Peyer's patch (tissue), 4 donors: ENCODE measurements at regions not wholly inside any gene's neighbourhood (a gene's known extent, or its start where the extent isn't known, plus 50 kb on each side); places are given as distances from the start of the nearest gene placed in this dataset.
"Not testable (repeated sequence)": the region's sequence is repeated elsewhere in the genome, so short reads cannot be mapped to it uniquely, and the experiment has no call there.

Experiments
- DNase-seq, 3 donors: peaks; one replicate each; pipeline ENCODE4 v3.0.0-alpha.2; 2017 to 2019
- H3K27ac ChIP-seq, 4 donors: fragments of 200-600 bp; sonication (generic); one replicate each; pipeline ENCODE4 v1.5.1; 2016 to 2019
- H3K27me3 ChIP-seq, 2 donors: fragments of 200-600 bp; sonication (generic); one replicate each; pipeline ENCODE4 v1.5.1; 2019
- H3K36me3 ChIP-seq, 3 donors: fragments of 200-600 bp; sonication (generic); one replicate each; pipeline ENCODE4 v1.5.1; 2016 to 2019
- H3K4me1 ChIP-seq, 4 donors: fragments of 200-600 bp; sonication (generic); one replicate each; pipeline ENCODE4 v1.5.1; 2016 to 2019
- H3K4me3 ChIP-seq, 4 donors: fragments of 200-600 bp; sonication (generic); 1 replicate in 3 of 4; 2 replicates in 1 of 4; pipeline ENCODE4 v1.5.1; 2016 to 2019; ENCODE audit warnings: mild to moderate bottlenecking in 1 of 4
- H3K9me3 ChIP-seq, 4 donors: fragments of 200-600 bp; sonication (generic); one replicate each; pipeline ENCODE4 v1.5.1; 2016 to 2019; ENCODE audit warnings: mild to moderate bottlenecking in 1 of 4
- CTCF ChIP-seq, 6 experiments: fragments of 450-650 bp in 4 of 6; fragments of 200-600 bp in 2 of 6; sonication (generic) in 1 of 6; IDR thresholded peaks; one replicate each; pipeline ENCODE4 v1.5.1; 2017 to 2019; ENCODE audit warnings: antibody characterized with exemption in 6 of 6, mild to moderate bottlenecking in 3 of 6, moderate library complexity in 1 of 6
- POLR2A ChIP-seq, 2 donors: fragments of 450-650 bp; IDR thresholded peaks; one replicate each; pipeline ENCODE4 v1.5.1; 2017; ENCODE audit warnings: antibody characterized with exemption in 2 of 2, mild to moderate bottlenecking in 2 of 2, moderate library complexity in 2 of 2

DNA sequence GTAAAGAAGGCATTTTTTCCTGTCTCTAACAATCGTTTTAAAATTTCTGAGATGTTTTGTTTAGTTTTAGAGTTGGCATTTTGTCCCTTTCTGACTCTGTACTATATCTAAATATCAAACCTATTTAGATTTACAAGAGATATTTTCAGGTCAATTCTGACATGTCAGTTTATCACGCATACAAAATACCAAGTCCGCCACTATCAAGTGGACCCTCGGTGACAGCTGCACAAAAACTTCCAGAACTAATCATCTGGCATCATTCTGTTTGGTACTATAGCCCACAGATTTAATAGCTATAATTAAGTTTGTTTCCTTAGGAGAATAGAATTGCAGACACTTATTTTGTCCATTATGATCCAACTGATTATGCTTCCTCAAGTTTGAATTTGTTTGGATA, 1278.2 kb downstream of the CDH12 start:
- Histone ChIP-seq H3K4me3 (no peak overlapping the region), H3K9me3 (no peaks in the 10 kb centered on the region), H3K27me3 (no peaks in the 10 kb centered on the region), H3K27ac (no peak overlapping the region), H3K4me1 (no peaks in the 10 kb centered on the region), H3K36me3 (no peaks in the 10 kb centered on the region)
- TF ChIP-seq POLR2A (IDR thresholded peaks at IDR 0.05): no peak
- no peak for DNase-seq

- Histone ChIP-seq H3K27me3 (no peaks in the 10 kb centered on the region), H3K4me1 (no peaks in the 10 kb centered on the region), H3K27ac (no peak overlapping the region), H3K9me3 (no peaks in the 10 kb centered on the region), H3K36me3 (no peaks in the 10 kb centered on the region), H3K4me3 (no peak overlapping the region)
- TF ChIP-seq POLR2A (IDR thresholded peaks at IDR 0.05) (no peak), CTCF (IDR thresholded peaks at IDR 0.05) (no peak)
- DNase-seq: no peak
These were observed 1278.7 kb downstream of the CDH12 start for GRCh38 chr5:21574438-21574837.

DNA sequence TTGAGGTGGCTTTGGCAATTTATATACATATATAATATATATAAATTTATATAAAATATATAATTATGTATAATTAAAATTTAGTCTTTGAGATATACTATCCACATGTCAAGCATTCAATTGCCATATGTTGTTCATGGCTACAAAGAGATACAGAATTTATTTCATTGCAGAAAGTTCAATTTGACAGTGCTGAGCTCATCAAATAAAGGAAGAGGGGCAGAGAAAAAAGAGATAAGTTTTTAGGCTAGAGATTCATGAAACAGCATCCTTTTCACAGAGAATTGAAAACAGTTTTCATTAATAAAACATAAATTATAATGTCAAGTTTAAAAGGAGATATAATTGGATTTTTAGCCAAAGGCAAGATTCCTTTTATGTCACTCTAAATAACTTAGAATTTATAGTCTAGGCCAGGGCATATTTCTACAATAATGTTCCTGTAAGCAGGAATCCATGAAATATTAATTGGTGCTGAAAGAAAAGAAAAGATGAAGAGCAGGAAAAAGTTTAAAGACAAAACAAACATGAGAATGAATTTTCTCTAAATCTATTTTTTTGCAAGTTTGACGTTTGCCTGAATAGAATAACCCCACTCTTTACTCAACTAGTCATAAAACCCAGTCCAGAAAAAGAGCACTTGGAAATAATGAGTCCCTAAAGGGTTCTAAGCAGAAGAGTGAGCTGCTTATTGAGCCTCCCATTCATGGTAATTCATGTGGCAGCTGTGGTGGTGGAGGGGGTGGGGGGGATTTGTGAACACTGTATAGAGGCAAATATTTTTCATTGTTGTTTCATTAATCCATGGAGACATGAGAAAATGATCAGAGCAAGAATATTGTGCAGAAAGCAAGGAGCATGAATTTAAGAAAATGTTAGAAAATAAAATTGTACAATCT, 1279.5 kb downstream of the CDH12 start:
- no peak for DNase-seq
- no peak overlapping the region for H3K4me3 ChIP-seq
- no peaks in the 10 kb centered on the region for H3K36me3 ChIP-seq
- no peaks in the 10 kb centered on the region for H3K9me3 ChIP-seq
- TF ChIP-seq CTCF (IDR thresholded peaks at IDR 0.05) (no peak), POLR2A (IDR thresholded peaks at IDR 0.05) (no peak)
- H3K4me1 ChIP-seq: no peaks in the 10 kb centered on the region
- no peaks in the 10 kb centered on the region for H3K27me3 ChIP-seq
- H3K27ac ChIP-seq: no peak overlapping the region

DNA sequence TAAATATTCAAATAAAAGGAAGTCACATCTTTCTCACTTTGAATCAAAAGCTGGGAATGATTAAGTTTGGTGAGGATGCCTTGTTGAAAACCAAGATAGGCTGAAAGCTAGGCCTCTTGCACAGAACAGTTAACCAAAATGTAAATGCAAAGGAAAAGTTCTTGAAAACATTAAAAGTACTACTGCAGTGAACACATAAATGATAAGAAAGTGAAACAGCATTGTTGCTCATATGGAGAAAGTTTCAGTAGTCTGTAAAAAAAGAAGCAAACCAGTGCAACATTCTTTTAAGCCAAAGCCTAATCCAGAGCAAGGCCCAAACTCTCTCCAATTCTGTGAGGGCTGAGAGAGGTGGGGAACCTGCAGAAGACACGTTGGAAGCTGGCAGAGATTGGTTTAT, 1281.9 kb downstream of the CDH12 start:
- not testable (repeated sequence) for H3K27me3 ChIP-seq, DNase-seq, H3K36me3 ChIP-seq, H3K27ac ChIP-seq, H3K4me1 ChIP-seq, H3K9me3 ChIP-seq, H3K4me3 ChIP-seq

GRCh38 chr5:21559109-21559508, 1294.0 kb downstream of the CDH12 start:
- H3K4me3 ChIP-seq, DNase-seq, H3K36me3 ChIP-seq, H3K27ac ChIP-seq, H3K4me1 ChIP-seq, H3K27me3 ChIP-seq, H3K9me3 ChIP-seq: not testable (repeated sequence)

DNA sequence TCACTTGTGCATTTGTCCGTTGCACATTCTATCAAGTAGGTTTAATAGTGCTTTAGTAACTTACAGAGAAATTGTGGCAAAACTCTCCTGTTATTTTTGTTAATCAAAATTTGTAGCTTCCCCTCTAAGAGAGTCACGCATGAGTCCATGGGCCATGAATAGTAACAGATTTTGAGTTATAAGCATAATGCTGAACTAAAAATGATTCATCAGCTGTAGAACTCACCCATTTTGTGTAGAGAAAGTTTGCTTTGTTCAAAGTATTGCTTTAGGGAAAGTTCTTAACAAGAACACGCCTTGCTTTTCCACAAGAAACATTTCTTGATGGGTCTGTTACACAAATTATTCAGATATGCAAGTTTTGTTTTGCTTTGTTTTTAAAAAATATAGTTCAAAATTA, 1300.9 kb downstream of the CDH12 start:
- H3K36me3 ChIP-seq, H3K27me3 ChIP-seq, H3K27ac ChIP-seq, H3K4me3 ChIP-seq, H3K4me1 ChIP-seq, H3K9me3 ChIP-seq, DNase-seq: not testable (repeated sequence)

DNA sequence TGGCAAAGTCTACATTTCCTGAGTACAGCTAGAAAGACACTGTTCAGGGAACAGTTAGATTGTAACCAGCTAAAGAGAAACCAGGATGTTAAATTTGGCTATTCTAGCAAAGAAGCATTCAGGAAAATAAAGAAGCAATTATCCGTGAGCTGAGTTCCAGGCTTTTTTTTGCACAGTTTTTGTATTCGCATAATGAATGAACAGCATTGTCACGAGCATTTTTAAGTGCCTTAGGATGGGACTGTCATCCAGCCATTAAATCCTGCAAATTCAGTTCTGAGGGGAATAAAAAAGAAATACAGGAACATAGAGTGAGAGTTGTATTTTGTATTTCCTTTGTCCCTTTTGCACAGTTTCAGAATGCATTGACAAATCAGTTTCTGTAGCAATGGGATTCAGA, 1302.2 kb downstream of the CDH12 start:
- not testable (repeated sequence) for DNase-seq, H3K27me3 ChIP-seq, H3K36me3 ChIP-seq, H3K4me3 ChIP-seq, H3K27ac ChIP-seq, H3K9me3 ChIP-seq, H3K4me1 ChIP-seq

DNA sequence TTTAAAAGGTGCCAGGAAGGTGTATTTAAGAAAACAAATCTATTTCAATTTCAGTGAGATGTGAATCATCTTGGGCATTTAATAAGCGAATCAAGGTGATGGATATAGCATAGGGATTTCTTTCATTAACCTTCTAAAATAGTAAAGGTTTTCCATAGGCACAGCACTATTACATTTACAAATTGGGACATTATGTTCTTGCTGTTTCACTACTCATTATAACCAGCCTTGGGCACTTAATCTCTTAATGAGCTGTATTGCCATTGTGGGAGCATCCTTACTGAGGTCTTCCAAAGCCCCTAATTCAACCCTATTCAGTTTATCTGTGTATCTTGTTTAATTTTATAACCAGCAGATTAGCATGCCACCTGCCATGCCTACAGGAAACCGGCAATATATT, 1305.5 kb downstream of the CDH12 start:
- H3K36me3 ChIP-seq, H3K4me3 ChIP-seq, H3K9me3 ChIP-seq, DNase-seq, H3K27ac ChIP-seq, H3K4me1 ChIP-seq, H3K27me3 ChIP-seq: not testable (repeated sequence)

- not testable (repeated sequence) for H3K4me1 ChIP-seq, H3K9me3 ChIP-seq, H3K27me3 ChIP-seq, DNase-seq, H3K36me3 ChIP-seq, H3K27ac ChIP-seq, H3K4me3 ChIP-seq
These were observed 1318.0 kb downstream of the CDH12 start for GRCh38 chr5:21535114-21535513.

GRCh38 chr5:21521157-21521556, 1332.0 kb downstream of the CDH12 start:
- H3K4me1 ChIP-seq, DNase-seq, H3K27me3 ChIP-seq, H3K9me3 ChIP-seq, H3K36me3 ChIP-seq, H3K4me3 ChIP-seq, H3K27ac ChIP-seq: not testable (repeated sequence)

DNA sequence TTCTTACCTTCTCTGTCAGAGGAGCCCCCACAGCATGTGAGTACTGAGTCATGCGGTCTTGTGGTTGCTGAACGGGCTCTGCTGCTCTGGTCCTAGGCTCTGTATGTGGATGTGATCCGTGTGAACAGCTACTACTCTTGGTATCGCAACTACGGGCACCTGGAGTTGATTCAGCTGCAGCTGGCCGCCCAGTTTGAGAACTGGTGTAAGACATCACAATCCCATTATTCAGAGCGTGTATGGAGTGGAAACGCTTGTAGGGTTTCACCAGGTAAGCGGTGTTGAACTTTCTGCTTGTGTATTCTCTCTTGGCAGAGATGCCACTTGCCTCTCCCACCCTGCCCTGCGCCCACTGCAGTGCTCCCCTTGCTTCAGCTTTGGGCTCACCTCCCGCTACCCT, 1356.2 kb downstream of the CDH12 start:
- H3K9me3 ChIP-seq, H3K4me1 ChIP-seq, H3K4me3 ChIP-seq, H3K27ac ChIP-seq, H3K36me3 ChIP-seq, H3K27me3 ChIP-seq, DNase-seq: not testable (repeated sequence)

GRCh38 chr5:21496056-21496455, 1357.1 kb downstream of the CDH12 start:
- H3K4me3 ChIP-seq, H3K36me3 ChIP-seq, DNase-seq, H3K9me3 ChIP-seq, H3K27ac ChIP-seq, H3K4me1 ChIP-seq, H3K27me3 ChIP-seq: not testable (repeated sequence)

GRCh38 chr5:21495235-21495634, 1357.9 kb downstream of the CDH12 start:
- not testable (repeated sequence) for H3K27ac ChIP-seq, H3K4me3 ChIP-seq, H3K27me3 ChIP-seq, H3K4me1 ChIP-seq, DNase-seq, H3K9me3 ChIP-seq, H3K36me3 ChIP-seq
